ENCODE measurements at regions not wholly inside any gene's neighbourhood (a gene's known extent, or its start where the extent isn't known, plus 50 kb on each side); places are given as distances from the start of the nearest gene placed in this dataset.
"Not testable (repeated sequence)": the region's sequence is repeated elsewhere in the genome, so short reads cannot be mapped to it uniquely, and the experiment has no call there.

- Histone ChIP-seq H3K79me2 (ENCODE audit: insufficient read depth, low read length) (no peaks in the 10 kb centered on the region), H3K9ac (ENCODE audit: low read depth, low read length, poor library complexity, severe bottlenecking) (no peak overlapping the region), H3K4me2 (ENCODE audit: low read depth, low read length, poor library complexity, severe bottlenecking) (no peak overlapping the region), H3K4me3 (ENCODE audit: low read length, poor library complexity, severe bottlenecking) (no peak overlapping the region), H3K9me3 (ENCODE audit: insufficient read depth, low read depth, low read length) (no peaks in the 10 kb centered on the region), H4K20me1 (ENCODE audit: insufficient read depth, low read length, poor library complexity, severe bottlenecking) (no peaks in the 10 kb centered on the region), H3K9me2 (replicated peaks; ENCODE audit: low read depth, low read length) (no peaks in the 10 kb centered on the region), H3K4me1 (ENCODE audit: insufficient read depth, low read length, poor library complexity, severe bottlenecking) (no peaks in the 10 kb centered on the region), H3F3A (ENCODE audit: low read depth) (no peaks in the 10 kb centered on the region), H3K27me3 (ENCODE audit: insufficient read depth, low read length, poor library complexity, severe bottlenecking) (no peaks in the 10 kb centered on the region), H3K36me3 (ENCODE audit: insufficient read depth, low read length) (no peaks in the 10 kb centered on the region), H2AFZ (ENCODE audit: low read length) (no peak overlapping the region)
- TF ChIP-seq CTCF (conservative IDR thresholded peaks at IDR 0.05; ENCODE audit: low read length) = no peak
- TF ChIP-seq EZH2phosphoT487 (IDR thresholded peaks at IDR 0.05; ENCODE audit: borderline replicate concordance) = no peak
Measured at GRCh38 chr7:121681700-121682099, 191.3 kb upstream of the PTPRZ1 start.

- Histone ChIP-seq H4K20me1 (ENCODE audit: insufficient read depth, low read length, poor library complexity, severe bottlenecking) (no peaks in the 10 kb centered on the region), H3K9me3 (ENCODE audit: insufficient read depth, low read depth, low read length) (no peaks in the 10 kb centered on the region), H3K4me2 (ENCODE audit: low read depth, low read length, poor library complexity, severe bottlenecking) (no peak overlapping the region), H3K4me1 (ENCODE audit: insufficient read depth, low read length, poor library complexity, severe bottlenecking) (no peaks in the 10 kb centered on the region), H3K9me2 (replicated peaks; ENCODE audit: low read depth, low read length) (no peaks in the 10 kb centered on the region), H2AFZ (ENCODE audit: low read length) (no peak overlapping the region), H3F3A (ENCODE audit: low read depth) (no peaks in the 10 kb centered on the region), H3K4me3 (ENCODE audit: low read length, poor library complexity, severe bottlenecking) (no peak overlapping the region), H3K27me3 (ENCODE audit: insufficient read depth, low read length, poor library complexity, severe bottlenecking) (no peaks in the 10 kb centered on the region), H3K9ac (ENCODE audit: low read depth, low read length, poor library complexity, severe bottlenecking) (no peak overlapping the region), H3K79me2 (ENCODE audit: insufficient read depth, low read length) (no peaks in the 10 kb centered on the region), H3K36me3 (ENCODE audit: insufficient read depth, low read length) (no peaks in the 10 kb centered on the region)
- TF ChIP-seq EZH2phosphoT487 (IDR thresholded peaks at IDR 0.05; ENCODE audit: borderline replicate concordance) = no peak
- TF ChIP-seq CTCF (conservative IDR thresholded peaks at IDR 0.05; ENCODE audit: low read length) = no peak
Measured at GRCh38 chr7:121676168-121676567, 196.8 kb upstream of the PTPRZ1 start.

- not testable (repeated sequence) for H2AFZ ChIP-seq (ENCODE audit: low read length); H3K27me3 ChIP-seq (ENCODE audit: insufficient read depth, low read length, poor library complexity, severe bottlenecking); H4K20me1 ChIP-seq (ENCODE audit: insufficient read depth, low read length, poor library complexity, severe bottlenecking); H3K36me3 ChIP-seq (ENCODE audit: insufficient read depth, low read length); H3K4me3 ChIP-seq (ENCODE audit: low read length, poor library complexity, severe bottlenecking); H3K9me2 ChIP-seq (replicated peaks; ENCODE audit: low read depth, low read length); H3K79me2 ChIP-seq (ENCODE audit: insufficient read depth, low read length); H3F3A ChIP-seq (ENCODE audit: low read depth); H3K4me2 ChIP-seq (ENCODE audit: low read depth, low read length, poor library complexity, severe bottlenecking); H3K4me1 ChIP-seq (ENCODE audit: insufficient read depth, low read length, poor library complexity, severe bottlenecking); H3K9ac ChIP-seq (ENCODE audit: low read depth, low read length, poor library complexity, severe bottlenecking); H3K9me3 ChIP-seq (ENCODE audit: insufficient read depth, low read depth, low read length)
Measured at GRCh38 chr7:121674455-121674854, 198.5 kb upstream of the PTPRZ1 start.

GRCh38 chr7:121669144-121669543, 203.8 kb upstream of the PTPRZ1 start:
- H3K27me3 ChIP-seq (ENCODE audit: insufficient read depth, low read length, poor library complexity, severe bottlenecking) = no peaks in the 10 kb centered on the region
- H4K20me1 ChIP-seq (ENCODE audit: insufficient read depth, low read length, poor library complexity, severe bottlenecking) = no peaks in the 10 kb centered on the region
- no peaks in the 10 kb centered on the region for H3K9me3 ChIP-seq (ENCODE audit: insufficient read depth, low read depth, low read length)
- H3K36me3 ChIP-seq (ENCODE audit: insufficient read depth, low read length) = no peaks in the 10 kb centered on the region
- no peak overlapping the region for H3K9ac ChIP-seq (ENCODE audit: low read depth, low read length, poor library complexity, severe bottlenecking)
- H3K4me2 ChIP-seq (ENCODE audit: low read depth, low read length, poor library complexity, severe bottlenecking) = no peak overlapping the region
- H3F3A ChIP-seq (ENCODE audit: low read depth) = no peaks in the 10 kb centered on the region
- no peak for TF ChIP-seq CTCF (conservative IDR thresholded peaks at IDR 0.05; ENCODE audit: low read length)
- no peak for TF ChIP-seq EZH2phosphoT487 (IDR thresholded peaks at IDR 0.05; ENCODE audit: borderline replicate concordance)
- no peaks in the 10 kb centered on the region for H3K79me2 ChIP-seq (ENCODE audit: insufficient read depth, low read length)
- no peak overlapping the region for H2AFZ ChIP-seq (ENCODE audit: low read length)
- H3K4me3 ChIP-seq (ENCODE audit: low read length, poor library complexity, severe bottlenecking) = no peak overlapping the region
- H3K9me2 ChIP-seq (replicated peaks; ENCODE audit: low read depth, low read length) = no peaks in the 10 kb centered on the region
- H3K4me1 ChIP-seq (ENCODE audit: insufficient read depth, low read length, poor library complexity, severe bottlenecking) = no peaks in the 10 kb centered on the region

All from Loucy (cell line).